ENCODE measurements at regions not wholly inside any gene's neighbourhood (a gene's known extent, or its start where the extent isn't known, plus 50 kb on each side); places are given as distances from the start of the nearest gene placed in this dataset.

GRCh38 chr5:110239786-110240185 lies 486.7 kb downstream of the TMEM232 start:
- TF ChIP-seq CTCF (IDR thresholded peaks at IDR 0.05; ENCODE audit: insufficient read depth, low read length) = no peak
- no peak for TF ChIP-seq POLR2AphosphoS5 (IDR thresholded peaks at IDR 0.05; ENCODE audit: low read depth)
- TF ChIP-seq REST (IDR thresholded peaks at IDR 0.05; ENCODE audit: insufficient replicate concordance, low read depth) = no peak
